ENCODE measurements at regions not wholly inside any gene's neighbourhood (a gene's known extent, or its start where the extent isn't known, plus 50 kb on each side); places are given as distances from the start of the nearest gene placed in this dataset.
"Not testable (repeated sequence)": the region's sequence is repeated elsewhere in the genome, so short reads cannot be mapped to it uniquely, and the experiment has no call there.

DNA sequence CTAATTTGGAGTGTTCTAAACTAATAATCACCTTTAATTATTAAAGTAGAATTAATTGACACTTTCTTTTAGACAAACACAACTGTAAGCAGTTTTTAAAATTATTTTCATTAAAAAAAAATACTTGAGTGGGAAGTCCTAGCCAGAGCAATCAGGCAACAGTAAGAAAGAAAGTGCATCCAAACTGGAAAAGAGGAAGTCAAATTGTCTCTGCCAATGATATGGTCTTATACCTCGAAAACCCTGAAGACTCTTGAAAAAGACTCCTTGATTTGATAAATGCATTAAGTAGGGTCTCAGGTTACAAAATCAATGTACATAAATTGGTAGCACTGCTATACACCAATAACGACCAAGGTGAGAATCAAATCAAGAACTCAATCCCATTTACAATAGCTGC, 83.0 kb upstream of the GADD45A start:
- in situ Hi-C loops (cut with HindIII; ENCODE audit: low pct_unique_long_range_greater_than_20kb, low sequenced_read_pairs), result no loop called here
- no peak for DNase-seq (ENCODE audit: low read depth)

GRCh38 chr1:67604778-67605177, 80.2 kb upstream of the GADD45A start:
- no peak for DNase-seq (ENCODE audit: low read depth)
- in situ Hi-C loops (cut with HindIII; ENCODE audit: low pct_unique_long_range_greater_than_20kb, low sequenced_read_pairs), result no loop called here

GRCh38 chr1:67605209-67605780, 79.7 kb upstream of the GADD45A start:
- no peak for DNase-seq (ENCODE audit: low read depth)
- in situ Hi-C loops (cut with HindIII; ENCODE audit: low pct_unique_long_range_greater_than_20kb, low sequenced_read_pairs), result no loop called here

DNA sequence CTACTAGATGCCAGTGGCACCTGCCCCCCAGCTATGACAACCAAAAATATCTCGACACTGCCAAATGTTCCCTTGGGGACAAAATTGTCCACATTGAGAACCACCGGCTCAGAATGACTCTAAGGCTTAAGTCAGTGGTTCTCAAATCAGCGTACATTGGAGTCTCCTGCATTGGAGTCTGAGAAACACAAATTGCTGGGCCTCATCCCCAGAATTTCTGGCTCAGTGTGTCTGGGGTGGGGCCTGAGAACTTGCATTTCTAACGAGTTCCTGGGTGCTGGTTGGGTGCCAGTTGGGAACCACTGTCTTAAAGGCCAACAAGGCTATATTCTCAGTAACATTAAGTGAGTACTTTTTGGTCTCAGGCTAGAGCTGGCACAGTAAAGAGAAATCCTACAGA, 77.7 kb upstream of the GADD45A start:
- in situ Hi-C loops (cut with HindIII; ENCODE audit: low pct_unique_long_range_greater_than_20kb, low sequenced_read_pairs), result no loop called here

DNA sequence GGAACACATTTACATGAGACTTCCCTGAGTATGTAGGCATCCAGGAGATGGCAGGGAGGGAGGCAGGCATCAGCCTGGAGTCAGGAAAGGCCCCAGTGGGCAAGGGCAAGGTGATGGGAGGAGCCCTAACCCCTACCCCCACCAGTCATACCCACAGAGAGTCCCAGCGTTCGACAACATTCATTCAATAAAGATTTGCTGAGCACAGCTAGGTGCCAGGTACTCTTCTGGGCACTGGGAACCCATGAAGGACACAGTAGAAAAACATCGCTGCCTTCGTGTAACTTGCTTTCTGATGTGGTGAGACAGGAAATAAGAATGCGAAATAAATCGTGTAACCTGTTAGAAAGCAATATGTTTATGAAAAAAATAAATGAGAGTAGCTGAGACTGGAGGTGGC, 77.3 kb upstream of the GADD45A start:
- in situ Hi-C loops (cut with HindIII; ENCODE audit: low pct_unique_long_range_greater_than_20kb, low sequenced_read_pairs), result no loop called here
- no peak for DNase-seq (ENCODE audit: low read depth)

More for the DNA sequence above, 77.7 kb upstream of the GADD45A start:
- no peak for DNase-seq (ENCODE audit: low read depth)

GRCh38 chr1:67608661-67609576, 76.1 kb upstream of the GADD45A start:
- in situ Hi-C loops (cut with HindIII; ENCODE audit: low pct_unique_long_range_greater_than_20kb, low sequenced_read_pairs), result no loop called here
- DNase-seq (ENCODE audit: low read depth), result no peak

DNA sequence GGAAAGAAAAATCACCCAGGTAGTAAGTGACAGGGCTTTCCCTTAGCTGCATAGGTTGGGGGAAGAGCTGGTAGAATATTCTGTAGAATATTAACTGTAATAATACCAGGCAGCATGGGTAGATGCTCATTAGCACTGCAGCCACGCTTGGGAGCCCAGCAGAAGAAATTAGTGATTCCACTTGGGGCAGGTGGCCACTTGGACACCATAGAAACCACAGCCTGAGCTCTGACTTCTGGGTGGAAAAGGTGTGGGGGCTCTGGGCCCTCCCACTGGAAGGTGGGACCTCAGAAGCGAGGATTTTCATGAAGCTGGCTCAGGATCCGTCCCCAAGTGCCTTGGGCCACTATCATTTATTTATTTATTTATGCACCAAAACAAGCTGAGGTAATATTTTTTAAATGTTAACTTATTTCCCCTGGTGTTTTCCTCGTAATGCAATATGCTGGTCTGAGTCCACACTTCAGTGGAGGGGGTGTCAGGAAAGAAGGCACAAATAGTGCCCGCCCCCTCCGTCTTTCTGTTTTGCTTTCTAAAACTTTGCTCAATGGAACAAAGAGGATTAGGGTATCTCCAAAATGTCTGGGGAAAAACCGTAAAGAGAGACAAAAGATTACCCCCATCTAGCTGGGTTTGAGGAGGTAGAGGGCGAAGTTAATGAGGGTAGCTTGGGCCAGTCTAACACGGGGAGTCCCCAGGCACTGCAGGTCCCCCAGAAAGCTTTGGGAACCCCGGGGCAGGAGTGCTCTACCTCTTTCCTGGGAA, 75.2 kb upstream of the GADD45A start:
- in situ Hi-C loops (cut with HindIII; ENCODE audit: low pct_unique_long_range_greater_than_20kb, low sequenced_read_pairs), result no loop called here
- no peak for DNase-seq (ENCODE audit: low read depth)

DNA sequence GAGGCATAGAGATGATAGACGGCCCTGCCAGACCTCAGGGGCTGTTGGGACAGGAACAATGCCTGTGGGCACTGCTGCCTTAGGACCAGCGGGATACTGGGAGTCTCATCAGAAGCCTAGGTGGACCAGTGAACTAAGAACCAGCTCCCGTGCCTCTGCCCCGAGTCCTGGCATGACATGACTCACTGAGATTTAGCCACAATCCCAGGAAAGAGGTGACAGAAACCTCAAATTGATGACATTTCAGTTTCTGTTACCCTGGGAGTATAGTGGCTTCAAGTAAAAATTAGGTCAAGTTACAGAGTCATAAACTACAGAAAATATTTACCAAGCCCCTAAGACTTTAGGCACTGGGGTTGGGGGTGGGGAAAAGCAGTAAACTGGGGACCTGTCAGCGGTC, 74.6 kb upstream of the GADD45A start:
- no peak for DNase-seq (ENCODE audit: low read depth)
- in situ Hi-C loops (cut with HindIII; ENCODE audit: low pct_unique_long_range_greater_than_20kb, low sequenced_read_pairs), result no loop called here

GRCh38 chr1:67611846-67612245, 73.2 kb upstream of the GADD45A start:
- DNase-seq (ENCODE audit: low read depth), result no peak
- in situ Hi-C loops (cut with HindIII; ENCODE audit: low pct_unique_long_range_greater_than_20kb, low sequenced_read_pairs), result no loop called here

- DNase-seq (ENCODE audit: low read depth), result no peak
- in situ Hi-C loops (cut with HindIII; ENCODE audit: low pct_unique_long_range_greater_than_20kb, low sequenced_read_pairs), result no loop called here
These were observed 72.2 kb upstream of the GADD45A start for GRCh38 chr1:67612788-67613241.

GRCh38 chr1:67613479-67613878, 71.5 kb upstream of the GADD45A start:
- DNase-seq (ENCODE audit: low read depth); in situ Hi-C loops (cut with HindIII; ENCODE audit: low pct_unique_long_range_greater_than_20kb, low sequenced_read_pairs): not testable (repeated sequence)

GRCh38 chr1:67614511-67614934, 70.5 kb upstream of the GADD45A start:
- DNase-seq (ENCODE audit: low read depth), result no peak

GRCh38 chr1:67615886-67616285, 69.1 kb upstream of the GADD45A start:
- no peak for DNase-seq (ENCODE audit: low read depth)
- in situ Hi-C loops (cut with HindIII; ENCODE audit: low pct_unique_long_range_greater_than_20kb, low sequenced_read_pairs), result no loop called here

More at GRCh38 chr1:67614511-67614934, 70.5 kb upstream of the GADD45A start:
- in situ Hi-C loops (cut with HindIII; ENCODE audit: low pct_unique_long_range_greater_than_20kb, low sequenced_read_pairs), result no loop called here

DNA sequence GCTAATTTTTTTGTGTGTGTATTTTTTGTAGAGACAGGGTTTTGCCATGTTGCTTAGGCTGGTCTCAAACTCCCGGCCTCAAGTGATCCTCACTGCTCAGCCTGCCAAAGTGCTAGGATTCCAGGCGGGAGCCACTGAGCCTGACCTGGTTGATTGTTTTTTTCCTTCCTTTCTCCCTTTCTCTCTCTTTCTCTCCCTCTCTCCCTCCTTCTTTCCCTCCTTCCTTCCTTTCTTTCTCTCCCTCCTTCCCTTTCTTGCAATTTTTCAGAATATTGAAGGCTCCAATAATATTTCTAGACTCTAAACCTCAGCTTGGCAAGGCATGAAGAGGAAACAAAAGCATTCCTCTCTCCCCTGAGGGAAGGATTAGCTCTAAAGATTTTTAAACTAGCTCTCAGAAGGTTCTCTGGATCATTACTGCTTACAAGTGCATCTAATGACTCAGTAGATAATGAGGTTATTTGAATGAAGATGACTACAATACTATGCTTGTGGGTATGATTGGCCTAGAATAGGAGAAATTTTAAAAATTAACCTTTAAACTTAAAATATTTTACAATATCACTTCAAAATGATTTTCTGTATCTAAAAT, 68.5 kb upstream of the GADD45A start:
- in situ Hi-C loops (cut with HindIII; ENCODE audit: low pct_unique_long_range_greater_than_20kb, low sequenced_read_pairs), result no loop called here
- no peak for DNase-seq (ENCODE audit: low read depth)

GRCh38 chr1:67618285-67619018, 66.5 kb upstream of the GADD45A start:
- DNase-seq (ENCODE audit: low read depth), result no peak
- in situ Hi-C loops (cut with HindIII; ENCODE audit: low pct_unique_long_range_greater_than_20kb, low sequenced_read_pairs), result no loop called here

DNA sequence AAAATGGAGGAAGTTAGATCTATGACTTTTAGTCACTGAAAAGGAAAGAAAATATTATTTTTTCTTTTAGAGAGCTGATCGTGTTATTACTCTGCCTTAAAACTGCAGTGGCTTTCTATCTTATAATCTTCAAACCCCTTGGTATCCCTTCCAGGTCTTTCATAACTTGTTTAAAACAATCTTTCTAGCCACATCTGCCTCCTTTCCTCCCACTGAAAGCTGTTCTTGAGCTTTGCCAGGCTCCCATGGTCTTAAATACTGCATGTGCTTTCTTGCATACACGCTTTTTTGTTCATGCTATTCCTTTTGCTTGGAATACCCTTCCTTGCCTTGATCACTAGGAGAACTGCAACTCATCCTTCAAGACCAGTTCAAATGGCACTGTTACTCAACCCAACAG, 65.9 kb upstream of the GADD45A start:
- DNase-seq (ENCODE audit: low read depth), result no peak
- in situ Hi-C loops (cut with HindIII; ENCODE audit: low pct_unique_long_range_greater_than_20kb, low sequenced_read_pairs), result no loop called here

DNA sequence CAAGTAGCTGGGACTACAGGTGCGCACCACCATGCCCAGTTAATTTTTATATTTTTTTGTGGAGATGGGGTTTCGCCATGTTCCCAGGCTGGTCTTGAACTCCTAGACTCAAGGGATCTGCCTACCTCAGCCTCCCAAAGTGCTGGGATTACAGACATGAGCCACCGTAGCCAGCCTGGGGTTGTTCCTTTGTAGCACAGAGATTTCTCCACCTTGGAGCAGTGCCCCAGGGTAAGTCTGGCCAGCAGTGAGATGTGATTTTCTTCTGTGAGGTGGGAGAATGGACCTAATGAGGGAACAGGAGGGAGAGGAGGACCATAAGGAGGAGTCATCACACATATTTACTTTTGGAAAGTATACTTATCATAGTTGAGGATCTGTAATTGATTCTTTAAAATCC, 61.1 kb upstream of the GADD45A start:
- no peak for DNase-seq (ENCODE audit: low read depth)
- in situ Hi-C loops (cut with HindIII; ENCODE audit: low pct_unique_long_range_greater_than_20kb, low sequenced_read_pairs), result no loop called here

DNA sequence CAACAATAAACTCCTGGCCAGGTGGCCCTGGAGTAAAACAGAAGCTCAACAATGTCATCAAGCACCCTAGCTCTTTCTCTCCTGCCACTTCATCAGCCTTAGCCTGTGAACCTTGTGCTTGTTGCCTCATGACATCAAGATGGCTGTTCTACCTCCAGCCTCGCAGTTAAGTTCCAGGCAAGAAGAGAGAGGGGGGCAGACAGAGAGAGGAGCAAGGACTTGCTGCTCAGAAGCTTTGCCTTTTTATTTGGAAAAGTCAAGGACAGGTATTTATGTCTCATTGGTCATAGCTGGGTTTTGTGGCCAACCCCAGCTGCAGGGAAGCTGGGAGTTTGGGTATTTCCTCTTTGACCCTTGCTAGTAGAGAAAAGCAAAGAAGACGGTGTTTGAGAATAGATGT, 60.3 kb upstream of the GADD45A start:
- in situ Hi-C loops (cut with HindIII; ENCODE audit: low pct_unique_long_range_greater_than_20kb, low sequenced_read_pairs), result no loop called here

More for the DNA sequence above, 60.3 kb upstream of the GADD45A start:
- DNase-seq (ENCODE audit: low read depth), result no peak
